Endodermal cell (in vitro differentiated cells): ENCODE measurements at regions not wholly inside any gene's neighbourhood (a gene's known extent, or its start where the extent isn't known, plus 50 kb on each side); places are given as distances from the start of the nearest gene placed in this dataset.

ENCODE experiments used
- DNase-seq: peaks from one replicate; pipeline ENCODE4 v3.0.0-alpha.2; 2017
- H3K27ac ChIP-seq: 2 replicates; pipeline ENCODE4 v1.5.1; 2013; ENCODE audit warnings: mild to moderate bottlenecking, low read depth, low read length, moderate library complexity
- H3K27me3 ChIP-seq: 2 replicates; pipeline ENCODE4 v1.6.1; 2013; ENCODE audit warnings: mild to moderate bottlenecking, low read length, moderate library complexity; ENCODE audit not compliant: insufficient read depth, control insufficient read depth, poor library complexity, severe bottlenecking
- H3K36me3 ChIP-seq: 2 replicates; pipeline ENCODE4 v1.7.0; 2013; ENCODE audit warnings: mild to moderate bottlenecking, low read length, moderate library complexity; ENCODE audit not compliant: control insufficient read depth, insufficient read depth
- H3K4me1 ChIP-seq: one replicate; pipeline ENCODE4 v1.7.0; 2013; ENCODE audit warnings: low read length; ENCODE audit not compliant: control insufficient read depth, insufficient read depth
- H3K4me3 ChIP-seq: 2 replicates; pipeline ENCODE4 v1.5.1; 2013; ENCODE audit warnings: mild to moderate bottlenecking, low read length, moderate library complexity
- H3K9ac ChIP-seq: 2 replicates; pipeline ENCODE4 v1.6.1; 2013; ENCODE audit warnings: mild to moderate bottlenecking, low read length, moderate library complexity; ENCODE audit not compliant: poor library complexity, severe bottlenecking; ENCODE audit errors: extremely low read depth
- H3K9me3 ChIP-seq: 2 replicates; pipeline ENCODE4 v1.6.1; 2013; ENCODE audit warnings: mild to moderate bottlenecking, low read length, moderate library complexity; ENCODE audit not compliant: control insufficient read depth
- H3K27ac Mint-ChIP-seq: 2 replicates; pipeline ENCODE4 v1.8.0; 2020; ENCODE audit warnings: mixed read lengths
- H3K27me3 Mint-ChIP-seq: 2 replicates; pipeline ENCODE4 v1.8.0; 2021; ENCODE audit warnings: mild to moderate bottlenecking, mixed read lengths; ENCODE audit not compliant: insufficient read depth
- H3K36me3 Mint-ChIP-seq: 2 replicates; pipeline ENCODE4 v1.8.0; 2020; ENCODE audit warnings: low read depth, mixed read lengths
- H3K4me1 Mint-ChIP-seq: 2 replicates; pipeline ENCODE4 v1.8.0; 2020; ENCODE audit warnings: mixed read lengths
- H3K4me3 Mint-ChIP-seq: 2 replicates; pipeline ENCODE4 v1.8.0; 2020; ENCODE audit warnings: mild to moderate bottlenecking, moderate library complexity, mixed read lengths
- H3K9me3 Mint-ChIP-seq: 2 replicates; pipeline ENCODE4 v1.8.0; 2020; ENCODE audit warnings: mild to moderate bottlenecking, mixed read lengths
- CTCF ChIP-seq: fragments of 200-600 bp; sonication (generic); conservative IDR thresholded peaks from 2 replicates; pipeline ENCODE4 v1.5.0; 2021; ENCODE audit warnings: antibody characterized with exemption, mild to moderate bottlenecking
- WGBS, 2 experiments: methylation state at CpG; one replicate each; pipeline versions ENCODE4 v1.1.5 to v1.1.7; 2013; ENCODE audit warnings: missing lambda C conversion rate in 2 of 2, mixed read lengths in 1 of 2; ENCODE audit not compliant: insufficient coverage in 1 of 2, insufficient read length in 1 of 2; 5-methylcytosine and 5-hydroxymethylcytosine counted together

DNA sequence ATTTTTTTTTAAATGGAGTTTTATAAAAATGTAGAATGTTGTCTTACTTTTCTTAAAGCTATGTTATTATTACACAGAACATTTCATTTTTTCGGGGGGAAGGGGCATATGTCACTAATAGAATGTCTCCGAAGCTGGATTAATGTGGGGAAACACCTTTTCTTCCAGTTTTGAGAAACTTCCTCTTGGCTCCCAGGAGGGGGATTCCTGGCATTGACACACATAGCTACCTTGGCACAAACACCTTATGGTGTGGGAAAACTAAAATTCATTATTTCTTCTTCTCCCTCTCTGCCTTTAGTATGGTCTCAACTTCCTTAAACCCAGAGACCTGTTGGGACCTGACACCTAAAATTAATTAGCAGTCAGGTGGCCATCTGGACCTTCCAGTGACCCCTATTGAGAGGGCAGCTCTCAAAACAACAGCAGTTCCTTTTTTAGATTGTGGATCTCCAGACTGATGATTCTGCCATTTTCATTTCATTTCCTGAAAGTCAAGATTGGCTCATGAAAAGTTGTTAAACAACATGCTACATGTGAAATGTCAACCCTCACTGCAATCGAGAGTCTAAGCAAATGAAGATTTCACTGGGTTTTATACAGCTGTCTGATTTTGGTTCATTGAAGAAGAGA lies 70.1 kb upstream of the EDEM3 start:
- Mint-ChIP-seq H3K4me1 (no peaks in the 10 kb centered on the region), H3K27ac (no peak overlapping the region), H3K9me3 (no peaks in the 10 kb centered on the region), H3K4me3 (no peak overlapping the region), H3K36me3 (peaks cover 3% of the 10 kb centered on the region), H3K27me3 (no peaks in the 10 kb centered on the region)
- Histone ChIP-seq H3K4me3 (no peak overlapping the region), H3K9me3 (no peaks in the 10 kb centered on the region), H3K27me3 (no peaks in the 10 kb centered on the region), H3K9ac (no peak overlapping the region), H3K4me1 (no peaks in the 10 kb centered on the region), H3K27ac (no peak overlapping the region), H3K36me3 (no peaks in the 10 kb centered on the region)
- DNase-seq, result no peak
- no peak for TF ChIP-seq CTCF
- WGBS, 2 experiments, result 92 to 100% methylated on average over 2 to 3 of the region's 3 CpGs

- no peak overlapping the region for H3K27ac ChIP-seq
- no peaks in the 10 kb centered on the region for H3K9me3 ChIP-seq
- H3K36me3 ChIP-seq, result no peaks in the 10 kb centered on the region
- no peaks in the 10 kb centered on the region for H3K27me3 Mint-ChIP-seq
- no peak overlapping the region for H3K9ac ChIP-seq
- H3K4me1 Mint-ChIP-seq, result no peaks in the 10 kb centered on the region
- no peak overlapping the region for H3K4me3 ChIP-seq
- H3K9me3 Mint-ChIP-seq, result no peaks in the 10 kb centered on the region
- no peak for DNase-seq
- H3K36me3 Mint-ChIP-seq, result peaks cover 6% of the 10 kb centered on the region
- 75 to 89% methylated on average over 4 of the region's 4 CpGs for WGBS, 2 experiments
- H3K4me3 Mint-ChIP-seq, result no peak overlapping the region
- no peaks in the 10 kb centered on the region for H3K27me3 ChIP-seq
- H3K4me1 ChIP-seq, result no peaks in the 10 kb centered on the region
- no peak for TF ChIP-seq CTCF
- H3K27ac Mint-ChIP-seq, result no peak overlapping the region
Measured at GRCh38 chr1:184823080-184823479, 68.4 kb upstream of the EDEM3 start.

GRCh38 chr1:184822267-184822666 lies 67.6 kb upstream of the EDEM3 start:
- H3K36me3 ChIP-seq, result no peaks in the 10 kb centered on the region
- H3K4me3 ChIP-seq, result no peak overlapping the region
- H3K27ac Mint-ChIP-seq, result no peak overlapping the region
- TF ChIP-seq CTCF, result no peak
- H3K9me3 Mint-ChIP-seq, result peaks cover 6% of the 10 kb centered on the region
- H3K4me1 Mint-ChIP-seq, result no peaks in the 10 kb centered on the region
- no peaks in the 10 kb centered on the region for H3K9me3 ChIP-seq
- H3K4me1 ChIP-seq, result no peaks in the 10 kb centered on the region
- WGBS, 2 experiments, result 100% methylated on average over 1 of the region's 1 CpG; no CpG with 5 or more reads in 1 of the 2 experiments
- no peak for DNase-seq
- no peak overlapping the region for H3K27ac ChIP-seq
- H3K27me3 ChIP-seq, result no peaks in the 10 kb centered on the region
- H3K27me3 Mint-ChIP-seq, result no peaks in the 10 kb centered on the region
- H3K9ac ChIP-seq, result no peak overlapping the region
- peaks cover 11% of the 10 kb centered on the region for H3K36me3 Mint-ChIP-seq
- H3K4me3 Mint-ChIP-seq, result no peak overlapping the region
